HFFc6 (cell line): ENCODE measurements at regions not wholly inside any gene's neighbourhood (a gene's known extent, or its start where the extent isn't known, plus 50 kb on each side); places are given as distances from the start of the nearest gene placed in this dataset.

Experiments used
- DNase-seq: peaks from one replicate; pipeline ENCODE4 v3.0.0-alpha.2; 2018
- H3K27ac Mint-ChIP-seq: 2 replicates; pipeline ENCODE4 v1.8.0; 2020; ENCODE audit warnings: mild to moderate bottlenecking, mixed read lengths
- H3K27me3 Mint-ChIP-seq: 2 replicates; pipeline ENCODE4 v1.8.0; 2021; ENCODE audit warnings: mild to moderate bottlenecking, moderate library complexity, mixed read lengths; ENCODE audit not compliant: insufficient read depth
- H3K36me3 Mint-ChIP-seq: 2 replicates; pipeline ENCODE4 v1.8.0; 2021; ENCODE audit warnings: low read depth, mixed read lengths
- H3K4me1 Mint-ChIP-seq: 2 replicates; pipeline ENCODE4 v1.8.0; 2020; ENCODE audit warnings: low read depth, mixed read lengths
- H3K4me3 Mint-ChIP-seq: 2 replicates; pipeline ENCODE4 v1.8.0; 2020; ENCODE audit warnings: mild to moderate bottlenecking, moderate library complexity, mixed read lengths
- H3K9me3 Mint-ChIP-seq: 2 replicates; pipeline ENCODE4 v1.8.0; 2020; ENCODE audit warnings: mild to moderate bottlenecking, mixed read lengths
- TF ChIP-seq, protein P1 (sequence below): fragments of 200-600 bp; sonication (generic); IDR thresholded peaks from 2 replicates; pipeline ENCODE4 v1.5.0; 2021; ENCODE audit warnings: antibody characterized with exemption, mild to moderate bottlenecking

DNA sequence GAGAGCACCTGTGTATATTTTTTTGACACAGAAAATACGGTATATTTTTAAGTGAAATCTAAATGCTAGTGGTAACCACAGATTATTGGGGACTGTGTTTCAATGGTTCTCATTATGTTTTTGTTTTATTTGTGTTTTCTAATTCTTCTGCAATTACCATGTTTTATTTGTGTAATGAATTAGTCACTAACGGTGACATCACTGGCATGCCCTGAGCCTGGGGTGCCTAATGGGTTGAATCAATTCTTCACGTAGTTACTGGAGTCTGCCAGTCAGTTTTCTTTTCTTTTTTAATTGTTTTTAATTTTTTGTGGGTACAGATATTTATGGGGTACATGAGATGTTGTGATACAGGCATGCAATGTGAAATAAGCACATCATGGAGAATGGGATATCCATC, 168.8 kb downstream of the RELL1 start:
- Mint-ChIP-seq H3K4me3 (no peak overlapping the region), H3K27ac (no peak overlapping the region; the same call in 1 of the 2 replicates), H3K4me1 (peaks cover 29% of the 10 kb centered on the region), H3K9me3 (peaks cover 11% of the 10 kb centered on the region), H3K36me3 (peaks cover 6% of the 10 kb centered on the region; the same call in 1 of the 2 replicates), H3K27me3 (peaks cover 5% of the 10 kb centered on the region; the same call in 1 of the 2 replicates)
- TF ChIP-seq, protein P1, sequence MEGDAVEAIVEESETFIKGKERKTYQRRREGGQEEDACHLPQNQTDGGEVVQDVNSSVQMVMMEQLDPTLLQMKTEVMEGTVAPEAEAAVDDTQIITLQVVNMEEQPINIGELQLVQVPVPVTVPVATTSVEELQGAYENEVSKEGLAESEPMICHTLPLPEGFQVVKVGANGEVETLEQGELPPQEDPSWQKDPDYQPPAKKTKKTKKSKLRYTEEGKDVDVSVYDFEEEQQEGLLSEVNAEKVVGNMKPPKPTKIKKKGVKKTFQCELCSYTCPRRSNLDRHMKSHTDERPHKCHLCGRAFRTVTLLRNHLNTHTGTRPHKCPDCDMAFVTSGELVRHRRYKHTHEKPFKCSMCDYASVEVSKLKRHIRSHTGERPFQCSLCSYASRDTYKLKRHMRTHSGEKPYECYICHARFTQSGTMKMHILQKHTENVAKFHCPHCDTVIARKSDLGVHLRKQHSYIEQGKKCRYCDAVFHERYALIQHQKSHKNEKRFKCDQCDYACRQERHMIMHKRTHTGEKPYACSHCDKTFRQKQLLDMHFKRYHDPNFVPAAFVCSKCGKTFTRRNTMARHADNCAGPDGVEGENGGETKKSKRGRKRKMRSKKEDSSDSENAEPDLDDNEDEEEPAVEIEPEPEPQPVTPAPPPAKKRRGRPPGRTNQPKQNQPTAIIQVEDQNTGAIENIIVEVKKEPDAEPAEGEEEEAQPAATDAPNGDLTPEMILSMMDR: no peak
- no peak for DNase-seq

DNA sequence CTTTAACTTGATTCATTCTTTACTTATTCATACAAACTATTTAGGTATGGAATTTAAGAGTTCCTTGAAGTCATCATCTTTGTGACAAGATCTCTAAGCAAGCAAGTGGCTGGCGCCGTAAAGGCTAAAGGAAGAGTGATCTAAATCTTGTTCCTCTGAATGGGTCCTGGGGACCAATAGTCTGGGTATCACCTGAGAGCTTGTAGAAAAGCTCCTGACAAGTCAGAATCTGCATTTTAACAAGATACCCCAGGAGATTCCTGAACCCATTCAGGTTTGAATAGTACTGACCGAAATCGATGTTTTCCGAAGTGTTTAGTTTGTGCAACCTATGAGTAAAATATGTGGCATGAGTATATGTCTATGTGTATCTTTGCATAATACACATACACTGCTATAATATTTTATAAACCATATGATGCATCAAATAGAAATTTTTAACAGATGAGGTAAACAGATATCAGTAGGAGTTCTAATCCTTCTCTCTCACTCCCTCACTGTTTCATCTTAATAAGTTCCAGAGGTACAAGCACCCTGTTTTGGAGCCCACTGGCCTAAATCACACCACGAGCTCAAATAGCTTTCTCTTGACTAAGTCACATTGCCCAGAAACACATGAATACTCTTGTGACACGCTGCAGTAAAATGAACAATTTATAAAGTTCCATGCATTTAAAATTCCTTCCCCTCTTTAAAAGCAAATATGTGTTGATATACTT, 170.0 kb downstream of the RELL1 start:
- DNase-seq: peak; percentile 39
- peak overlapping the region; percentile 46; the same call in 1 of the 2 replicates for H3K4me3 Mint-ChIP-seq
- H3K4me1 Mint-ChIP-seq: peaks cover 29% of the 10 kb centered on the region
- H3K36me3 Mint-ChIP-seq: peaks cover 6% of the 10 kb centered on the region; the same call in 1 of the 2 replicates
- TF ChIP-seq, protein P1: no peak
- H3K9me3 Mint-ChIP-seq: peaks cover 11% of the 10 kb centered on the region
- H3K27ac Mint-ChIP-seq: peak overlapping the region; percentile 33
- no peaks in the 10 kb centered on the region; the same call in 1 of the 2 replicates for H3K27me3 Mint-ChIP-seq

DNA sequence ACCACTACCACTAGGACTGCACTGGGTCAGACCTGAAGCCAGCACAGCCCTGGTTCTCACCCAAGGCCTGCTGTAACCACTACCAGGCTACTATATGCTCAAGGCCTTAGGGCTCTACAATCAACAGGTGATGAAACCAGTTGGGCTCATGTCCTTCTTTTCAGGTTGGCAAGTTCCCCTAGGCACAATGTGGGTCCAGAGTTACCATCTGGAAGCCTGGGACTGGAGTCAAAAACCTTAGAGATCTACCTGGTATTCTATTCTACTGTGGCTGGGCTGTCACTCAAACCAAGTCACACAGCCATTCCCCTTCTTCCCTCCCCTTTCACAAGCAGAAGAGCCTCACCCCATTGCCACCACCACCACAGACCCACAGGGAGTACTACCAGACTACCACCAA, 175.6 kb downstream of the RELL1 start:
- Mint-ChIP-seq H3K27me3 (peaks cover 2% of the 10 kb centered on the region), H3K27ac (no peak overlapping the region), H3K4me1 (peaks cover 6% of the 10 kb centered on the region), H3K9me3 (peaks cover 5% of the 10 kb centered on the region; the same call in 1 of the 2 replicates), H3K4me3 (no peak overlapping the region), H3K36me3 (no peaks in the 10 kb centered on the region; the same call in 1 of the 2 replicates)
- DNase-seq: no peak
- TF ChIP-seq, protein P1: no peak

DNA sequence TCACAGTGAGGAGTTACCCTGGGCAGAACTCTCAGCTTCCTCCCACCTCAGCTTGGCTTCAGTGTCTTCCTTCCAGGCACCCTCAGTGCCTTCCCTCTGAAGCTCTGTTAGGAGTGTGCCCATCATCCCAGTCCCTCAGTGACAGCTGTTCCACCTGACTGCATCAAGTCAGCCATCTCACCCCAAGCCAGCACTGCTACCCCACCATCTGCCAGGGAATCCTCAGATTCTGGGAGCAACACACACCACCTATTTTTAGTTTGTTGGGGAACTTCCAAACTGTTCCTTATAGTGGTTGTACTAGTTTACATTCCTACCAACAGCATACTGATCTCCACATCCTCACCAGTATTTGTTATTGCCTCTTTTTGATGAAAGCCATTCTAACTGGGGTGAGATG, 182.9 kb downstream of the RELL1 start:
- no peaks in the 10 kb centered on the region for H3K4me1 Mint-ChIP-seq
- DNase-seq: no peak
- no peak overlapping the region for H3K27ac Mint-ChIP-seq
- H3K27me3 Mint-ChIP-seq: peaks cover 5% of the 10 kb centered on the region
- no peaks in the 10 kb centered on the region for H3K9me3 Mint-ChIP-seq
- TF ChIP-seq, protein P1: no peak
- no peaks in the 10 kb centered on the region for H3K36me3 Mint-ChIP-seq
- H3K4me3 Mint-ChIP-seq: no peak overlapping the region

DNA sequence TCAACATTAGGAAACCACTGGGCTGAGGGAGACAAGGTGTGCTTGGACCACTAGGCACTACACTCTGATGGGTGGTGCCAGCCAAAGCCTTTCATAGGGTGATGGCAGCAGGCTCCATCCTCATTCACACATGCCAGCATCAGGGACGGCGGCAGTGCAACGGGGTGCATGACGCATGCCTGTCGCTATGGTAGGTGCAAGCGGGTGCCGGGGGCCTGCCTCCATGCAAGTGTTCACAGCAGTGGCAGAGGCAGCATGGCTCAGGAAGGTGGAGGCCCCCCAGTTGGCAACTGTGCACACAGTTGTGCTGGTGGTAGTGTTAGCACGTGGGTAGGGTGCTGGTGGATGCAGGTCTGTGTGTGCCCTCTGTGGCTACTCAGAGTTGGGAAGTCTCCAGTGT, 184.1 kb downstream of the RELL1 start:
- Mint-ChIP-seq H3K36me3 (no peaks in the 10 kb centered on the region), H3K4me1 (no peaks in the 10 kb centered on the region), H3K4me3 (no peak overlapping the region), H3K27me3 (peaks cover 3% of the 10 kb centered on the region), H3K9me3 (no peaks in the 10 kb centered on the region), H3K27ac (no peak overlapping the region)
- DNase-seq: no peak
- TF ChIP-seq, protein P1: no peak
